GM23338 (cell line): ENCODE measurements at regions not wholly inside any gene's neighbourhood (a gene's known extent, or its start where the extent isn't known, plus 50 kb on each side); places are given as distances from the start of the nearest gene placed in this dataset.

ENCODE experiments used
- EZH2 ChIP-seq: fragments of 200-600 bp; sonication (generic); IDR thresholded peaks from one replicate; pipeline ENCODE4 v1.8.0; 2017; ENCODE audit warnings: antibody characterized with exemption, mild to moderate bottlenecking, low read depth; ENCODE audit not compliant: unreplicated experiment
- EZH2phosphoT487 ChIP-seq: fragments of 200-600 bp; sonication (generic); IDR thresholded peaks from one replicate; pipeline ENCODE4 v1.8.1; 2018; ENCODE audit warnings: antibody characterized with exemption; ENCODE audit not compliant: unreplicated experiment
- JUNB ChIP-seq: IDR thresholded peaks from one replicate; pipeline ENCODE4 v1.6.1; 2016; ENCODE audit warnings: antibody characterized with exemption; ENCODE audit not compliant: unreplicated experiment
- POLR2AphosphoS5 ChIP-seq: IDR thresholded peaks from 2 replicates; pipeline ENCODE4 v1.6.1; 2016; ENCODE audit warnings: antibody characterized with exemption, low read depth
- ZNF114 ChIP-seq: fragments of 250-450 bp; sonication (Bioruptor Pico); IDR thresholded peaks from 2 replicates; pipeline ENCODE4 v1.5.0; 2020; ENCODE audit warnings: mild to moderate bottlenecking, moderate library complexity
- TF ChIP-seq, protein P1 (sequence below), 2 experiments: fragments of 200-600 bp in 1 of 2; sonication (generic) in 1 of 2; conservative IDR thresholded peaks; 2 replicates each; pipeline versions ENCODE4 v1.5.1 to v1.6.1; 2016 to 2017; ENCODE audit warnings: antibody characterized with exemption in 2 of 2, low read depth in 2 of 2, mild to moderate bottlenecking in 2 of 2, moderate library complexity in 1 of 2

DNA sequence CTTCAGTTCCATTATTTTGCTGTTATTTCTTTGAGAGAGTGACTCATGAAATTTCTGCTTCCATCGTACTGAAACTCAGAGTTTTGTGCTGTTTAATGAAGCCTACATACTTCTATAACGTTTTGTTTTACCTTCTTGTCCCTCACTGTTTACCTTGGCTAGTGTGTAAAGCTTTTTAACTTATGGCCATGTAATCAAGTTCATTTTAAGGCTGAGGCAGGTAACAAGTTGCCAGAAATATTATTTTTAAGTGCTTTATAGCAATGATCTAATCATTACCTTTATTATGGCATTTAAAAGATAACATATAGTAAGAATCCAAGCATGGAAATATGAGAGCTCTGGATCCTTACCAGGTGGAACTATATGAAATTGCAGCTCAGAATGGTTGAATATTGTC lies 102.3 kb upstream of the FAT1 start:
- TF ChIP-seq, protein P1, sequence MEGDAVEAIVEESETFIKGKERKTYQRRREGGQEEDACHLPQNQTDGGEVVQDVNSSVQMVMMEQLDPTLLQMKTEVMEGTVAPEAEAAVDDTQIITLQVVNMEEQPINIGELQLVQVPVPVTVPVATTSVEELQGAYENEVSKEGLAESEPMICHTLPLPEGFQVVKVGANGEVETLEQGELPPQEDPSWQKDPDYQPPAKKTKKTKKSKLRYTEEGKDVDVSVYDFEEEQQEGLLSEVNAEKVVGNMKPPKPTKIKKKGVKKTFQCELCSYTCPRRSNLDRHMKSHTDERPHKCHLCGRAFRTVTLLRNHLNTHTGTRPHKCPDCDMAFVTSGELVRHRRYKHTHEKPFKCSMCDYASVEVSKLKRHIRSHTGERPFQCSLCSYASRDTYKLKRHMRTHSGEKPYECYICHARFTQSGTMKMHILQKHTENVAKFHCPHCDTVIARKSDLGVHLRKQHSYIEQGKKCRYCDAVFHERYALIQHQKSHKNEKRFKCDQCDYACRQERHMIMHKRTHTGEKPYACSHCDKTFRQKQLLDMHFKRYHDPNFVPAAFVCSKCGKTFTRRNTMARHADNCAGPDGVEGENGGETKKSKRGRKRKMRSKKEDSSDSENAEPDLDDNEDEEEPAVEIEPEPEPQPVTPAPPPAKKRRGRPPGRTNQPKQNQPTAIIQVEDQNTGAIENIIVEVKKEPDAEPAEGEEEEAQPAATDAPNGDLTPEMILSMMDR (conservative IDR thresholded peaks at IDR 0.05; ENCODE audit: low read depth in 2 of 2): no peak
- TF ChIP-seq JUNB (no peak), EZH2 (no peak), EZH2phosphoT487 (no peak), ZNF114 (CRISPR knock-in tag) (no peak), POLR2AphosphoS5 (no peak)
